Endothelial cell of umbilical vein (primary cell): ENCODE measurements at regions not wholly inside any gene's neighbourhood (a gene's known extent, or its start where the extent isn't known, plus 50 kb on each side); places are given as distances from the start of the nearest gene placed in this dataset.

Source experiments
- BruUV-seq: library from RNA; stranded (reverse); fragments of 400-500 nt; replicated peaks from 2 replicates; lab custom pipeline; 2021; lab: Mats Ljungman, UMichigan
- CTCF ChIA-PET: fragments of 300-600, 350-600 bp; sonication (Branson Sonifier 250); formaldehyde crosslinking; loops from one replicate; lab custom pipeline; 2021; ENCODE audit warnings: antibody characterized with exemption, inconsistent platforms; lab: Charles Lee
- POLR2A ChIA-PET: fragments of 300-600, 350-600 bp; sonication (Branson Sonifier 250); formaldehyde crosslinking; loops from one replicate; lab custom pipeline; 2021; ENCODE audit warnings: antibody characterized with exemption, inconsistent platforms; lab: Charles Lee
- DNase-seq: peaks from one replicate; pipeline ENCODE4 v3.0.0-alpha.2; 2011; ENCODE audit warnings: low read depth, low spot score
- FAIRE-seq: peaks from 2 replicates; lab custom pipeline; 2011; peaks lifted over from hg19 to GRCh38; lab: Jason Lieb, UNC
- H2AFZ ChIP-seq: 2 replicates; pipeline ENCODE4 v1.6.0; 2012; ENCODE audit warnings: low read depth, low read length, control low read depth, inconsistent platforms
- H3K27ac ChIP-seq: 2 replicates; pipeline ENCODE4 v1.5.1; 2011; ENCODE audit warnings: low read depth, mild to moderate bottlenecking, control low read depth, low read length, moderate library complexity; ENCODE audit not compliant: insufficient read depth
- H3K27me3 ChIP-seq, 2 experiments: 2 replicates each; pipeline versions ENCODE4 v1.6.0 to v1.6.1; 2011; ENCODE audit warnings: low read length in 2 of 2, mixed read lengths in 1 of 2; ENCODE audit not compliant: control insufficient read depth in 2 of 2, insufficient read depth in 2 of 2
- H3K36me3 ChIP-seq, 2 experiments: 2 replicates in 1 of 2; 3 replicates in 1 of 2; pipeline ENCODE4 v1.5.1; 2011; ENCODE audit warnings: low read length in 2 of 2, mild to moderate bottlenecking in 1 of 2, moderate library complexity in 1 of 2; ENCODE audit not compliant: control insufficient read depth in 2 of 2, insufficient read depth in 2 of 2; ENCODE audit errors: extremely low read depth in 1 of 2
- H3K4me1 ChIP-seq: 3 replicates; pipeline ENCODE4 v1.5.1; 2011; ENCODE audit warnings: mild to moderate bottlenecking, low read length; ENCODE audit not compliant: control insufficient read depth, insufficient read depth; ENCODE audit errors: extremely low read depth
- H3K4me2 ChIP-seq: 2 replicates; pipeline ENCODE4 v1.6.1; 2011; ENCODE audit warnings: low read length, control low read depth, mixed read lengths; ENCODE audit not compliant: insufficient read depth
- H3K4me3 ChIP-seq, 3 experiments: fragments of 200-600 bp in 1 of 3; sonication (generic), shearing (Covaris generic) in 1 of 3; replicated peaks in 1 of 3; 2 replicates each; pipeline ENCODE4 v1.5.1; 2011 to 2016; ENCODE audit warnings: control low read depth in 3 of 3, low read length in 3 of 3, mild to moderate bottlenecking in 2 of 3, inconsistent platforms in 1 of 3, low read depth in 1 of 3, moderate library complexity in 1 of 3; ENCODE audit not compliant: insufficient read depth in 1 of 3
- H3K79me2 ChIP-seq: 2 replicates; pipeline ENCODE4 v1.6.0; 2012; ENCODE audit warnings: low read length, inconsistent platforms; ENCODE audit not compliant: control insufficient read depth, insufficient read depth
- H3K9ac ChIP-seq: replicated peaks from 2 replicates; pipeline ENCODE3; 2011; ENCODE audit warnings: low read length, control low read depth; ENCODE audit not compliant: insufficient read depth; ENCODE audit errors: extremely low read depth
- H3K9me1 ChIP-seq: replicated peaks from 3 replicates; pipeline ENCODE4 v1.6.0; 2011; ENCODE audit warnings: mild to moderate bottlenecking, low read length; ENCODE audit not compliant: control insufficient read depth, insufficient read depth; ENCODE audit errors: extremely low read depth
- H3K9me3 ChIP-seq: replicated peaks from 2 replicates; pipeline ENCODE4 v1.5.1; 2012; ENCODE audit warnings: low read length, inconsistent platforms; ENCODE audit not compliant: control insufficient read depth, insufficient read depth
- H4K20me1 ChIP-seq: replicated peaks from 2 replicates; pipeline ENCODE3; 2011; ENCODE audit warnings: mild to moderate bottlenecking, low read length; ENCODE audit not compliant: control insufficient read depth, insufficient read depth; ENCODE audit errors: extremely low read depth
- EZH2 ChIP-seq: IDR thresholded peaks from 2 replicates; pipeline ENCODE4 v1.6.1; 2012; ENCODE audit warnings: borderline replicate concordance, low read depth, mild to moderate bottlenecking, moderate library complexity, low read length, inconsistent platforms; ENCODE audit not compliant: severe bottlenecking
- FOS ChIP-seq: IDR thresholded peaks from 2 replicates; pipeline ENCODE4 v1.6.1; 2011; ENCODE audit warnings: mild to moderate bottlenecking, low read length, moderate library complexity, borderline replicate concordance; ENCODE audit not compliant: insufficient read depth
- GATA2 ChIP-seq: IDR thresholded peaks from 2 replicates; pipeline ENCODE4 v1.7.0; 2011; ENCODE audit warnings: low read depth, mild to moderate bottlenecking, moderate library complexity, mixed read lengths, low read length; ENCODE audit not compliant: insufficient read length, insufficient read depth
- JUN ChIP-seq: IDR thresholded peaks from 2 replicates; pipeline ENCODE4 v1.6.1; 2011; ENCODE audit warnings: borderline replicate concordance, low read depth; ENCODE audit not compliant: insufficient read length, insufficient read depth
- MYC ChIP-seq: IDR thresholded peaks from one replicate; pipeline ENCODE4 v1.6.1; 2011; ENCODE audit warnings: mild to moderate bottlenecking, low read depth, low read length
- POLR2A ChIP-seq: IDR thresholded peaks from 2 replicates; pipeline ENCODE4 v1.6.1; 2012; ENCODE audit warnings: low read depth, mild to moderate bottlenecking, control low read depth, low read length
- POLR2AphosphoS5 ChIP-seq: IDR thresholded peaks from 2 replicates; pipeline ENCODE4 v1.6.1; 2012; ENCODE audit warnings: low read depth, mild to moderate bottlenecking, control low read depth, low read length, moderate library complexity; ENCODE audit not compliant: insufficient read depth
- dilution Hi-C: fragments of 300-500 bp; cut with MboI; formaldehyde crosslinking; loops from one replicate; pipeline ENCODE4 v1.15.0; 2019; ENCODE audit warnings: low sequenced_read_pairs; ENCODE audit not compliant: extremely low pct_ligation_motif_present
- intact Hi-C: fragments of 100-400 bp; cut with micrococcal nuclease; formaldehyde crosslinking; loops from one replicate; pipeline ENCODE4 v1.10.0; 2022
- TF ChIP-seq, protein P1 (sequence below): IDR thresholded peaks from 2 replicates; pipeline ENCODE4 v1.6.1; 2011; ENCODE audit not compliant: insufficient read depth, insufficient read length
- TF ChIP-seq, protein P2 (sequence below), 2 donors: IDR thresholded peaks; 1 replicate in 1 of 2; 2 replicates in 1 of 2; pipeline ENCODE4 v1.5.1; 2011; ENCODE audit warnings: low read length in 2 of 2, mild to moderate bottlenecking in 2 of 2, moderate library complexity in 2 of 2, control low read depth in 1 of 2, inconsistent platforms in 1 of 2, low read depth in 1 of 2; ENCODE audit not compliant: insufficient read depth in 1 of 2; ENCODE audit errors: extremely low read depth in 1 of 2

DNA sequence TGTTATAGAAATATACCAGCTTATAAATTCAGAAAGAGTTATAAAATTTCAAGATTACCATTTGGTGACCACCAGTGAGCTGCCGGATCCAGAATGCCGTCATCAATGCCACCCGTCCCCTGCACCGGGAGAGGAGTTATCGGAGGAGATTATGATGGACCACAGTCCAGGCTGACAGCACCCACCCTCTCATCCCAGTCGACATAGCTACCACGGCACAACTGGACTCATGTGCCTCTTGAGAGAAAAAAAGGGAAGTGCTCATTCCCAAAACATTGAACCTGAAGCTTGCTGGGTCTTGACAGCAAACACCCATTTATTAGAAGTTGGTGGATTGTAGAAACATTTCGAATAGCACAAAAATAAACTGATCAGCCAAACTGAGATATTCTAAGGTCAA, 1331.5 kb downstream of the TBC1D22A start:
- peaks cover 2% of the 10 kb centered on the region for H3K9me3 ChIP-seq
- no peak overlapping the region for H3K9ac ChIP-seq
- no peak overlapping the region for H3K4me3 ChIP-seq
- H4K20me1 ChIP-seq: no peaks in the 10 kb centered on the region
- H3K4me1 ChIP-seq: no peaks in the 10 kb centered on the region
- H2AFZ ChIP-seq: no peak overlapping the region
- DNase-seq (no peak), FAIRE-seq (no peak)
- ChIA-PET POLR2A (no interaction called here), CTCF (no interaction called here)
- H3K27me3 ChIP-seq: no peaks in the 10 kb centered on the region
- H3K4me2 ChIP-seq: no peak overlapping the region
- dilution Hi-C loops: no loop called here
- no peak for TF ChIP-seq FOS
- no peak for TF ChIP-seq GATA2
- TF ChIP-seq, protein P1, sequence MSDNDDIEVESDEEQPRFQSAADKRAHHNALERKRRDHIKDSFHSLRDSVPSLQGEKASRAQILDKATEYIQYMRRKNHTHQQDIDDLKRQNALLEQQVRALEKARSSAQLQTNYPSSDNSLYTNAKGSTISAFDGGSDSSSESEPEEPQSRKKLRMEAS: no peak
- TF ChIP-seq POLR2A: no peak
- TF ChIP-seq, protein P2, sequence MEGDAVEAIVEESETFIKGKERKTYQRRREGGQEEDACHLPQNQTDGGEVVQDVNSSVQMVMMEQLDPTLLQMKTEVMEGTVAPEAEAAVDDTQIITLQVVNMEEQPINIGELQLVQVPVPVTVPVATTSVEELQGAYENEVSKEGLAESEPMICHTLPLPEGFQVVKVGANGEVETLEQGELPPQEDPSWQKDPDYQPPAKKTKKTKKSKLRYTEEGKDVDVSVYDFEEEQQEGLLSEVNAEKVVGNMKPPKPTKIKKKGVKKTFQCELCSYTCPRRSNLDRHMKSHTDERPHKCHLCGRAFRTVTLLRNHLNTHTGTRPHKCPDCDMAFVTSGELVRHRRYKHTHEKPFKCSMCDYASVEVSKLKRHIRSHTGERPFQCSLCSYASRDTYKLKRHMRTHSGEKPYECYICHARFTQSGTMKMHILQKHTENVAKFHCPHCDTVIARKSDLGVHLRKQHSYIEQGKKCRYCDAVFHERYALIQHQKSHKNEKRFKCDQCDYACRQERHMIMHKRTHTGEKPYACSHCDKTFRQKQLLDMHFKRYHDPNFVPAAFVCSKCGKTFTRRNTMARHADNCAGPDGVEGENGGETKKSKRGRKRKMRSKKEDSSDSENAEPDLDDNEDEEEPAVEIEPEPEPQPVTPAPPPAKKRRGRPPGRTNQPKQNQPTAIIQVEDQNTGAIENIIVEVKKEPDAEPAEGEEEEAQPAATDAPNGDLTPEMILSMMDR (IDR thresholded peaks at IDR 0.05; ENCODE audit: extremely low read depth in 1 of 2, insufficient read depth in 1 of 2, low read depth in 1 of 2, low read length in 2 of 2): no peak
- no peak for TF ChIP-seq JUN
- no peak for TF ChIP-seq EZH2
- TF ChIP-seq MYC: no peak
- TF ChIP-seq POLR2AphosphoS5: no peak
- H3K9me1 ChIP-seq: no peaks in the 10 kb centered on the region
- no peaks in the 10 kb centered on the region for H3K79me2 ChIP-seq
- no peaks in the 10 kb centered on the region for H3K36me3 ChIP-seq
- BruUV-seq: no TSS peak
- H3K27ac ChIP-seq: no peak overlapping the region
- intact Hi-C loops: no loop called here
